Bronchial epithelial cell (primary cell): ENCODE measurements at regions not wholly inside any gene's neighbourhood (a gene's known extent, or its start where the extent isn't known, plus 50 kb on each side); places are given as distances from the start of the nearest gene placed in this dataset.

Source experiments
- DNase-seq: peaks from one replicate; pipeline ENCODE4 v3.0.0-alpha.2; 2010; ENCODE audit warnings: low read depth
- FAIRE-seq: peaks from 2 replicates; lab custom pipeline; 2011; peaks lifted over from hg19 to GRCh38; lab: Jason Lieb, UNC
- H3K27me3 ChIP-seq: 2 replicates; pipeline ENCODE4 v1.5.1; 2011; ENCODE audit warnings: low read length; ENCODE audit not compliant: control insufficient read depth, insufficient read depth
- H3K36me3 ChIP-seq: 2 replicates; pipeline ENCODE4 v1.5.1; 2011; ENCODE audit warnings: low read length; ENCODE audit not compliant: control insufficient read depth, insufficient read depth
- H3K4me3 ChIP-seq: 2 replicates; pipeline ENCODE4 v1.5.1; 2011; ENCODE audit warnings: mild to moderate bottlenecking, low read depth, low read length, control low read depth
- CTCF ChIP-seq: IDR thresholded peaks from 2 replicates; pipeline ENCODE4 v1.5.1; 2011; ENCODE audit warnings: mild to moderate bottlenecking, moderate library complexity, low read length, control low read depth, inconsistent platforms; ENCODE audit not compliant: insufficient read depth, severe bottlenecking

GRCh38 chr12:126588586-126589249, 1523.5 kb downstream of the AACS start:
- Histone ChIP-seq H3K36me3 (no peaks in the 10 kb centered on the region), H3K27me3 (no peaks in the 10 kb centered on the region), H3K4me3 (no peak overlapping the region)
- no peak for TF ChIP-seq CTCF
- FAIRE-seq (no peak), DNase-seq (no peak)

GRCh38 chr12:126591533-126591932, 1526.3 kb downstream of the AACS start:
- Histone ChIP-seq H3K4me3 (no peak overlapping the region), H3K27me3 (no peaks in the 10 kb centered on the region), H3K36me3 (no peaks in the 10 kb centered on the region)
- FAIRE-seq = no peak
- no peak for DNase-seq
- TF ChIP-seq CTCF = no peak

GRCh38 chr12:126601184-126602170, 1536.2 kb downstream of the AACS start:
- TF ChIP-seq CTCF = no peak
- no peak for FAIRE-seq
- no peaks in the 10 kb centered on the region for H3K36me3 ChIP-seq
- DNase-seq = no peak
- H3K4me3 ChIP-seq = no peak overlapping the region
- no peaks in the 10 kb centered on the region for H3K27me3 ChIP-seq

- no peak for TF ChIP-seq CTCF
- Histone ChIP-seq H3K36me3 (no peaks in the 10 kb centered on the region), H3K27me3 (no peaks in the 10 kb centered on the region), H3K4me3 (no peak overlapping the region)
- DNase-seq = no peak
- no peak for FAIRE-seq
Observed at GRCh38 chr12:126602612-126603011, 1537.4 kb downstream of the AACS start.

DNA sequence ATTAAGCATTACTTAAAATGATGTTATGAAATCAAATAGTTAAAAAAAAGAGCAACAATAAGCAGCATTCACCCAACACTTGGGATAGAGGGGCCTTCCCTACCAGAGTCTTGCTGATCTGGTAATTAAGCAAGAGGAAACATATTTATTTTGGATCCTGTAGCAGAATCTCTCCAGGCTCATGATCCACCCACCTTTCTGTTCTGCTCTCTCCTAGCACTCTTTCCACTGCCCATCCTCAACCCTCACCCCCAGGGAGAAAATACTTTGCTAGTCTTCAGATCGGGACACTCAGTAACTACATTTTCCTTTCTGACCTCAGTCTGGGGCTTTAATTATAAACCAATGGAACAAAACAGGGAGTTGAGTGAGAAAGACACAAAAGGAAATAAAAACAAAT, 1541.9 kb downstream of the AACS start:
- Histone ChIP-seq H3K4me3 (no peak overlapping the region), H3K36me3 (no peaks in the 10 kb centered on the region), H3K27me3 (no peaks in the 10 kb centered on the region)
- TF ChIP-seq CTCF = no peak
- no peak for FAIRE-seq
- DNase-seq = no peak
